Astrocyte (in vitro differentiated cells and primary cell): ENCODE measurements at regions not wholly inside any gene's neighbourhood (a gene's known extent, or its start where the extent isn't known, plus 50 kb on each side); places are given as distances from the start of the nearest gene placed in this dataset.

Source experiments
- DNase-seq: peaks from one replicate; pipeline ENCODE4 v3.0.0-alpha.2; 2010; ENCODE audit warnings: low read depth
- FAIRE-seq: peaks from 2 replicates; lab custom pipeline; 2011; peaks lifted over from hg19 to GRCh38; lab: Jason Lieb, UNC
- H2AFZ ChIP-seq: 2 replicates; pipeline ENCODE4 v1.6.0; 2012; ENCODE audit warnings: low read depth, low read length, inconsistent platforms
- H3K27ac ChIP-seq: 2 replicates; pipeline ENCODE4 v1.5.1; 2011; ENCODE audit warnings: low read depth, low read length, inconsistent platforms
- H3K27me3 ChIP-seq: 2 replicates; pipeline ENCODE4 v1.6.0; 2011; ENCODE audit warnings: low read length, inconsistent platforms; ENCODE audit not compliant: insufficient read depth
- H3K36me3 ChIP-seq: 2 replicates; pipeline ENCODE4 v1.5.1; 2011; ENCODE audit warnings: low read length, inconsistent platforms; ENCODE audit not compliant: insufficient read depth
- H3K4me1 ChIP-seq: 2 replicates; pipeline ENCODE4 v1.5.1; 2011; ENCODE audit warnings: low read length, inconsistent platforms; ENCODE audit not compliant: insufficient read depth
- H3K4me2 ChIP-seq: 2 replicates; pipeline ENCODE4 v1.6.0; 2012; ENCODE audit warnings: low read length, inconsistent platforms
- H3K4me3 ChIP-seq: 2 replicates; pipeline ENCODE4 v1.5.1; 2011; ENCODE audit warnings: low read depth, mild to moderate bottlenecking, low read length, inconsistent platforms; ENCODE audit not compliant: insufficient read depth
- H3K79me2 ChIP-seq: 2 replicates; pipeline ENCODE4 v1.6.0; 2012; ENCODE audit warnings: mild to moderate bottlenecking, low read length, inconsistent platforms; ENCODE audit not compliant: insufficient read depth
- H3K9ac ChIP-seq: 2 replicates; pipeline ENCODE4 v1.6.0; 2012; ENCODE audit warnings: mild to moderate bottlenecking, low read length, inconsistent platforms
- H3K9me3 ChIP-seq: 2 replicates; pipeline ENCODE4 v1.5.1; 2012; ENCODE audit warnings: low read depth, mild to moderate bottlenecking, low read length, inconsistent platforms; ENCODE audit not compliant: insufficient read depth
- H4K20me1 ChIP-seq: 2 replicates; pipeline ENCODE4 v1.6.0; 2012; ENCODE audit warnings: low read length, inconsistent platforms; ENCODE audit not compliant: insufficient read depth
- H3K27ac Mint-ChIP-seq: one replicate; pipeline ENCODE4 v1.8.0; 2021; ENCODE audit warnings: mild to moderate bottlenecking, mixed read lengths; ENCODE audit not compliant: unreplicated experiment
- H3K27me3 Mint-ChIP-seq: one replicate; pipeline ENCODE4 v1.8.0; 2021; ENCODE audit warnings: low read depth, mixed read lengths; ENCODE audit not compliant: unreplicated experiment
- H3K36me3 Mint-ChIP-seq: one replicate; pipeline ENCODE4 v1.8.0; 2021; ENCODE audit warnings: low read depth, mixed read lengths; ENCODE audit not compliant: unreplicated experiment
- H3K4me1 Mint-ChIP-seq: one replicate; pipeline ENCODE4 v1.8.0; 2021; ENCODE audit warnings: low read depth, mixed read lengths; ENCODE audit not compliant: unreplicated experiment
- H3K4me3 Mint-ChIP-seq: one replicate; pipeline ENCODE4 v1.8.0; 2021; ENCODE audit warnings: mild to moderate bottlenecking, moderate library complexity, mixed read lengths; ENCODE audit not compliant: unreplicated experiment
- H3K9me3 Mint-ChIP-seq: one replicate; pipeline ENCODE4 v1.8.0; 2021; ENCODE audit warnings: mild to moderate bottlenecking, mixed read lengths; ENCODE audit not compliant: unreplicated experiment
- CTCF ChIP-seq: IDR thresholded peaks from 2 replicates; pipeline ENCODE4 v1.5.1; 2011; ENCODE audit warnings: low read depth, mild to moderate bottlenecking, inconsistent platforms, low read length, moderate library complexity; ENCODE audit not compliant: insufficient read depth
- EZH2 ChIP-seq: IDR thresholded peaks from 2 replicates; pipeline ENCODE4 v1.6.1; 2012; ENCODE audit warnings: mild to moderate bottlenecking, low read length, inconsistent platforms; ENCODE audit not compliant: insufficient read depth

GRCh38 chr10:58996866-58997265 lies 179.6 kb upstream of the PHYHIPL start:
- Histone ChIP-seq H3K27me3 (no peaks in the 10 kb centered on the region), H3K27ac (no peak overlapping the region), H3K36me3 (no peaks in the 10 kb centered on the region), H3K9me3 (no peaks in the 10 kb centered on the region), H3K4me2 (no peak overlapping the region), H3K79me2 (no peaks in the 10 kb centered on the region), H2AFZ (no peak overlapping the region), H3K9ac (no peak overlapping the region), H3K4me3 (no peak overlapping the region), H3K4me1 (no peaks in the 10 kb centered on the region), H4K20me1 (no peaks in the 10 kb centered on the region)
- TF ChIP-seq EZH2 = no peak
- TF ChIP-seq CTCF = no peak
- Mint-ChIP-seq H3K36me3 (peaks cover 2% of the 10 kb centered on the region), H3K4me1 (no peaks in the 10 kb centered on the region), H3K27me3 (no peaks in the 10 kb centered on the region), H3K27ac (no peak overlapping the region), H3K9me3 (no peaks in the 10 kb centered on the region), H3K4me3 (no peak overlapping the region)
- DNase-seq = no peak
- FAIRE-seq = no peak

- FAIRE-seq = no peak
Measured at GRCh38 chr10:58998924-58999713, 177.3 kb upstream of the PHYHIPL start.

More at GRCh38 chr10:58998924-58999713, 177.3 kb upstream of the PHYHIPL start:
- no peaks in the 10 kb centered on the region for H3K27me3 Mint-ChIP-seq
- no peak overlapping the region for H3K4me3 ChIP-seq
- no peak overlapping the region for H3K4me3 Mint-ChIP-seq
- H3K4me2 ChIP-seq = no peak overlapping the region
- no peak overlapping the region for H2AFZ ChIP-seq
- H3K36me3 Mint-ChIP-seq = peaks cover 2% of the 10 kb centered on the region
- no peak overlapping the region for H3K27ac ChIP-seq
- H3K4me1 ChIP-seq = no peaks in the 10 kb centered on the region
- DNase-seq = peak; percentile 31
- H3K36me3 ChIP-seq = no peaks in the 10 kb centered on the region
- no peaks in the 10 kb centered on the region for H3K79me2 ChIP-seq
- TF ChIP-seq CTCF (no peak), EZH2 (no peak)
- no peaks in the 10 kb centered on the region for H3K9me3 Mint-ChIP-seq
- H3K9me3 ChIP-seq = no peaks in the 10 kb centered on the region
- H3K27me3 ChIP-seq = no peaks in the 10 kb centered on the region
- no peak overlapping the region for H3K9ac ChIP-seq
- no peaks in the 10 kb centered on the region for H3K4me1 Mint-ChIP-seq
- no peak overlapping the region for H3K27ac Mint-ChIP-seq
- H4K20me1 ChIP-seq = no peaks in the 10 kb centered on the region
